Tongue (tissue), 1 donor: ENCODE measurements at regions not wholly inside any gene's neighbourhood (a gene's known extent, or its start where the extent isn't known, plus 50 kb on each side); places are given as distances from the start of the nearest gene placed in this dataset.
"Not testable (repeated sequence)": the region's sequence is repeated elsewhere in the genome, so short reads cannot be mapped to it uniquely, and the experiment has no call there.

ENCODE experiments used
- DNase-seq: peaks from one replicate; pipeline ENCODE4 v3.0.0-alpha.2; 2015

- peak; percentile 31 for DNase-seq
These were observed 1629.5 kb upstream of the GOT2 start for GRCh38 chr16:60363566-60363965.

GRCh38 chr16:60359866-60360265 lies 1625.8 kb upstream of the GOT2 start:
- not testable (repeated sequence) for DNase-seq

- DNase-seq = not testable (repeated sequence)
These were observed 1625.3 kb upstream of the GOT2 start for GRCh38 chr16:60359412-60359811.

GRCh38 chr16:60357876-60358522 lies 1623.9 kb upstream of the GOT2 start:
- not testable (repeated sequence) for DNase-seq

GRCh38 chr16:60346256-60346655 lies 1612.1 kb upstream of the GOT2 start:
- no peak for DNase-seq

- DNase-seq = no peak
These were observed 1603.6 kb upstream of the GOT2 start for GRCh38 chr16:60337671-60338070.

- no peak for DNase-seq
These were observed 1597.1 kb upstream of the GOT2 start for GRCh38 chr16:60331168-60331567.

GRCh38 chr16:60329108-60329507 lies 1595.0 kb upstream of the GOT2 start:
- DNase-seq = no peak

- no peak for DNase-seq
These were observed 1594.0 kb upstream of the GOT2 start for GRCh38 chr16:60328152-60328551.

GRCh38 chr16:60318486-60318885 lies 1584.4 kb upstream of the GOT2 start:
- no peak for DNase-seq

- DNase-seq = peak; percentile 21
These were observed 1576.8 kb upstream of the GOT2 start for GRCh38 chr16:60310846-60311445.

GRCh38 chr16:60304720-60305119 lies 1570.6 kb upstream of the GOT2 start:
- peak; percentile 4 for DNase-seq

- DNase-seq = no peak
These were observed 1570.0 kb upstream of the GOT2 start for GRCh38 chr16:60304066-60304465.

- DNase-seq = peak; percentile 30
These were observed 1568.6 kb upstream of the GOT2 start for GRCh38 chr16:60302676-60303075.

GRCh38 chr16:60302261-60302660 lies 1568.1 kb upstream of the GOT2 start:
- no peak for DNase-seq

- DNase-seq = no peak
These were observed 1565.2 kb upstream of the GOT2 start for GRCh38 chr16:60299241-60299776.

GRCh38 chr16:60295451-60295850 lies 1561.3 kb upstream of the GOT2 start:
- DNase-seq = no peak

GRCh38 chr16:60285794-60286193 lies 1551.7 kb upstream of the GOT2 start:
- DNase-seq = no peak

GRCh38 chr16:60279061-60279665 lies 1545.0 kb upstream of the GOT2 start:
- peak; percentile 1 for DNase-seq

- DNase-seq = no peak
These were observed 1540.4 kb upstream of the GOT2 start for GRCh38 chr16:60274431-60275019.

- DNase-seq = no peak
These were observed 1537.7 kb upstream of the GOT2 start for GRCh38 chr16:60271781-60272180.

- DNase-seq = no peak
These were observed 1537.1 kb upstream of the GOT2 start for GRCh38 chr16:60271025-60271771.
